H7 (cell line): ENCODE measurements at regions not wholly inside any gene's neighbourhood (a gene's known extent, or its start where the extent isn't known, plus 50 kb on each side); places are given as distances from the start of the nearest gene placed in this dataset.

Experiments
- DNase-seq: peaks from one replicate; pipeline ENCODE4 v3.0.0; 2012
- H3K27me3 ChIP-seq: 2 replicates; pipeline ENCODE4 v1.6.0; 2011; ENCODE audit warnings: mild to moderate bottlenecking, low read length; ENCODE audit not compliant: control insufficient read depth, insufficient read depth
- H3K36me3 ChIP-seq: replicated peaks from 2 replicates; pipeline ENCODE4 v1.5.1; 2011; ENCODE audit warnings: low read length; ENCODE audit not compliant: control insufficient read depth, insufficient read depth
- H3K4me3 ChIP-seq: 2 replicates; pipeline ENCODE4 v1.5.1; 2011; ENCODE audit warnings: low read depth, mild to moderate bottlenecking, control low read depth, low read length, moderate library complexity; ENCODE audit not compliant: insufficient read depth

- DNase-seq = no peak
- no peaks in the 10 kb centered on the region for H3K27me3 ChIP-seq
- H3K4me3 ChIP-seq = no peak overlapping the region
- H3K36me3 ChIP-seq = no peaks in the 10 kb centered on the region
Observed at GRCh38 chr4:166518776-166519175, 645.7 kb downstream of the TLL1 start.

GRCh38 chr4:166519774-166520173, 646.7 kb downstream of the TLL1 start:
- Histone ChIP-seq H3K4me3 (no peak overlapping the region), H3K36me3 (no peaks in the 10 kb centered on the region), H3K27me3 (no peaks in the 10 kb centered on the region)
- no peak for DNase-seq

- Histone ChIP-seq H3K27me3 (no peaks in the 10 kb centered on the region), H3K4me3 (no peak overlapping the region)
- DNase-seq = no peak
Observed at GRCh38 chr4:166527500-166527899, 654.5 kb downstream of the TLL1 start.

DNA sequence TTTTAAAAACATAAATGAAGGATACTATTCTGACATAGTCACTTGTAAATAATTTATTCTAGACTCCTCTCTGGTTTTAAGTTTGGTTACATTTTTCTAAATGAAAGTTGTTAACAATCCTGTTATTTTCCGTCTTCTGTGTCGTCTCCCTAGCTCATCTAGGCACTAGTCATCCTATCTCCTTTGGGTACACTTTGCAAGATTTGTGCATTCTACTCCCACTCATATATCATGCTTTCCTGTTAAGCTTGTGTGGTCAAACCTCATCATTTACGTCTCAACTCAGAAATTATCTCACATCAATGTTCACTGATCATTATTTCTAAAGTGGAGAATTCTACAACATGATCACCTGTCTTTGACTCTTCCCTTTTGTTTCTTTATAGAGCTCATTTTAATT, 658.7 kb downstream of the TLL1 start:
- H3K4me3 ChIP-seq = no peak overlapping the region
- no peaks in the 10 kb centered on the region for H3K27me3 ChIP-seq
- H3K36me3 ChIP-seq = no peaks in the 10 kb centered on the region
- no peak for DNase-seq

More at GRCh38 chr4:166527500-166527899, 654.5 kb downstream of the TLL1 start:
- no peaks in the 10 kb centered on the region for H3K36me3 ChIP-seq

- Histone ChIP-seq H3K4me3 (no peak overlapping the region), H3K27me3 (no peaks in the 10 kb centered on the region), H3K36me3 (no peaks in the 10 kb centered on the region)
- no peak for DNase-seq
Observed at GRCh38 chr4:166535865-166536264, 662.8 kb downstream of the TLL1 start.

- no peaks in the 10 kb centered on the region for H3K27me3 ChIP-seq
- no peak overlapping the region for H3K4me3 ChIP-seq
- H3K36me3 ChIP-seq = no peaks in the 10 kb centered on the region
- no peak for DNase-seq
Observed at GRCh38 chr4:166538491-166539005, 665.5 kb downstream of the TLL1 start.

- no peak for DNase-seq
- Histone ChIP-seq H3K36me3 (no peaks in the 10 kb centered on the region), H3K27me3 (no peaks in the 10 kb centered on the region), H3K4me3 (no peak overlapping the region)
Observed at GRCh38 chr4:166546009-166546408, 673.0 kb downstream of the TLL1 start.

GRCh38 chr4:166577639-166578038, 656.7 kb downstream of the SPOCK3 start:
- no peaks in the 10 kb centered on the region for H3K36me3 ChIP-seq
- no peak overlapping the region for H3K4me3 ChIP-seq
- H3K27me3 ChIP-seq = no peaks in the 10 kb centered on the region
- DNase-seq = no peak

GRCh38 chr4:166585491-166585890, 648.8 kb downstream of the SPOCK3 start:
- H3K4me3 ChIP-seq = no peak overlapping the region
- no peak for DNase-seq
- no peaks in the 10 kb centered on the region for H3K36me3 ChIP-seq
- H3K27me3 ChIP-seq = no peaks in the 10 kb centered on the region

DNA sequence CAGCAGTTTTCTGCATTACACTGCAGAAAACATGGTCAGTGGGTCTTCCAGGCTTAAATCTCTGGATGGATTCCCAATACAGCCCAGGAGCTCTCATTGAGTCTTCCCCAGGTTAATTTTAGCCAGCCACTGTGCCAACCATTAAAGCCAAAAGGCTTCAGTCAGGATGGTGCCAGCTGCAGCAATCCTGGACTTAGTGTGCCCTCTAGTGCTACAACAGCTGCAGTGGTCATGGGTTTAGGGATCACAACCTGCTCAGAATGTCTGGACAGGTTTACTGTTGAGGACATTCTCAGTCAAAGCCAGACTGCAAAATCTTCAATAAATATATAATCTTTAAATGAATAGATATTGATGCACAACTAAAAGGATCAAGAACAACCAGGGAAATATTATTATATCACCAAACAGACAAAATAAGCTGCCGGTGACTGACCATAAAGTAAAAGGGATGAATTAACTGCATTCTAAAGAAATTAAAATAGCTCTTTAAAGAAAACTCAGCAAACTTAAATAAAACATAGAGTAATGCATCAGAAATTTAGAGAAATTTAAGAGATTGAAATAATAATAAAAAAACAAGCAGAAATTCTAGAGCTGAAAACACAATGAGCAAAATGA, 639.9 kb downstream of the SPOCK3 start:
- no peaks in the 10 kb centered on the region for H3K27me3 ChIP-seq
- no peaks in the 10 kb centered on the region for H3K36me3 ChIP-seq
- H3K4me3 ChIP-seq = no peak overlapping the region
- peak; percentile 45 for DNase-seq

DNA sequence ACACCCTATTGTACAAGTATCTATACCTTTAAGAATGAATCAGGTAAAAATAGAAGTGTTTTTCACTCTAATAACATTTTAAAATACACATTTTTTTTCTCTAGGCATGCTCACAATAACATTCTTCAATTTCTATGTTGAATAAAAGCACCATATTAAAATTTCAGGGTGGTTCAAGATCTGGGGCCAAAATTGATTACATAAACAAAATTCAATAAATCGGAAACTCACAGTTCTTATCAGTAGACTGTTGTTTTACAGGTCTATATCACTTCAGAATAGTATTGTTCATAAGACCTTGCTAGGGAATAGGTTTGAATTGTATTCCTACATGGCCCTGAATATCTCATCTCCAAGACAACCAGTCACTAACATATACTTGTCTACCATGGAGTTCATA, 634.0 kb downstream of the SPOCK3 start:
- Histone ChIP-seq H3K36me3 (no peaks in the 10 kb centered on the region), H3K4me3 (no peak overlapping the region), H3K27me3 (no peaks in the 10 kb centered on the region)
- DNase-seq = no peak

- DNase-seq = no peak
Observed at GRCh38 chr4:166602068-166602467, 632.2 kb downstream of the SPOCK3 start.

GRCh38 chr4:166622425-166622977, 611.8 kb downstream of the SPOCK3 start:
- Histone ChIP-seq H3K4me3 (no peak overlapping the region), H3K27me3 (no peaks in the 10 kb centered on the region), H3K36me3 (no peaks in the 10 kb centered on the region)
- DNase-seq = no peak

More at GRCh38 chr4:166602068-166602467, 632.2 kb downstream of the SPOCK3 start:
- Histone ChIP-seq H3K4me3 (no peak overlapping the region), H3K27me3 (no peaks in the 10 kb centered on the region), H3K36me3 (no peaks in the 10 kb centered on the region)

GRCh38 chr4:166625018-166625637, 609.2 kb downstream of the SPOCK3 start:
- Histone ChIP-seq H3K4me3 (no peak overlapping the region), H3K27me3 (no peaks in the 10 kb centered on the region), H3K36me3 (no peaks in the 10 kb centered on the region)
- DNase-seq = no peak

DNA sequence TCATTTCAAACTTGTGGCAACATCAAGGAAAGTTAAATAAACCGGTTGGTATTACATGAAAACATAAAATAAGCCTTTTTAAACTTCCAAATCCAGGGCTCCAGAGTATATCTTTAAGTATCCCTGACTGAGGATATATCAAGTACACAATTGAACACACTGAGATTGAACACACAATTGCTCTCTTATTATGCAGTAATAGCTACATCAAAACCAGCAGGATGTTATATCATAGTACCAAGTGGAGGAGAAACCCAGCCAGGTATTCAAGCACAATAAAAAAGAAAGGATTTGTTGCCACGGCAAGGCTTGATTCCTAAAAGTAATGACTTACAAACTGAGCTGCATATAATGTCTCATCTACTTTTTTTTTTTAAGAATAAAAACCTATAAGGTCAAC, 605.8 kb downstream of the SPOCK3 start:
- no peaks in the 10 kb centered on the region for H3K36me3 ChIP-seq
- no peak for DNase-seq
- no peak overlapping the region for H3K4me3 ChIP-seq
- no peaks in the 10 kb centered on the region for H3K27me3 ChIP-seq
